ENCODE measurements at regions not wholly inside any gene's neighbourhood (a gene's known extent, or its start where the extent isn't known, plus 50 kb on each side); places are given as distances from the start of the nearest gene placed in this dataset.

DNA sequence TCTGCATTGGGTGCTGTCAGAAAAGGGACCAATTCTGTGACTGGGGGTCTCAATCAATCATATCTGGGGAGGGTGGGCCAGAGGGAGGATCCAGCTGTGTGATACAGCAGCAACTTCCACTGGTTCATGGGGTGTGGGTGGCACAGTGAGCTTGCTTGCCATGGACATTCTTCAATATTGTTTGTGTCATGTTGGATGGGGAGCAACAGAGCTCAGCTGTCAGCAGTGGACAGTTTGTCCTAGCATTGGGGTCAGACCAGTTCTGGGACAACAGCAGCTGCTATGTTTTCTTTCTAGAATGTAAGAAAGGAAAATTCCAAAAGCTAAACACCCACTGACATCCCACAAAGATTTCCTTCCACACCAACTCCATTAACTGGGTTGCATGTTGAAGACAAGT lies 221.9 kb upstream of the CDH4 start:
- TF ChIP-seq, protein P1, sequence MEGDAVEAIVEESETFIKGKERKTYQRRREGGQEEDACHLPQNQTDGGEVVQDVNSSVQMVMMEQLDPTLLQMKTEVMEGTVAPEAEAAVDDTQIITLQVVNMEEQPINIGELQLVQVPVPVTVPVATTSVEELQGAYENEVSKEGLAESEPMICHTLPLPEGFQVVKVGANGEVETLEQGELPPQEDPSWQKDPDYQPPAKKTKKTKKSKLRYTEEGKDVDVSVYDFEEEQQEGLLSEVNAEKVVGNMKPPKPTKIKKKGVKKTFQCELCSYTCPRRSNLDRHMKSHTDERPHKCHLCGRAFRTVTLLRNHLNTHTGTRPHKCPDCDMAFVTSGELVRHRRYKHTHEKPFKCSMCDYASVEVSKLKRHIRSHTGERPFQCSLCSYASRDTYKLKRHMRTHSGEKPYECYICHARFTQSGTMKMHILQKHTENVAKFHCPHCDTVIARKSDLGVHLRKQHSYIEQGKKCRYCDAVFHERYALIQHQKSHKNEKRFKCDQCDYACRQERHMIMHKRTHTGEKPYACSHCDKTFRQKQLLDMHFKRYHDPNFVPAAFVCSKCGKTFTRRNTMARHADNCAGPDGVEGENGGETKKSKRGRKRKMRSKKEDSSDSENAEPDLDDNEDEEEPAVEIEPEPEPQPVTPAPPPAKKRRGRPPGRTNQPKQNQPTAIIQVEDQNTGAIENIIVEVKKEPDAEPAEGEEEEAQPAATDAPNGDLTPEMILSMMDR (conservative IDR thresholded peaks at IDR 0.05; ENCODE audit: low read length), result no peak
- no peak overlapping the region for H3K4me3 ChIP-seq (ENCODE audit: low read length)

GRCh38 chr20:61031101-61031830 lies 220.8 kb upstream of the CDH4 start:
- TF ChIP-seq, protein P1 (conservative IDR thresholded peaks at IDR 0.05; ENCODE audit: low read length), result no peak
- no peak overlapping the region for H3K4me3 ChIP-seq (ENCODE audit: low read length)
- no peak for DNase-seq (ENCODE audit: low read depth)

More for the DNA sequence above, 221.9 kb upstream of the CDH4 start:
- no peak for DNase-seq (ENCODE audit: low read depth)

- DNase-seq (ENCODE audit: low read depth), result no peak
- H3K4me3 ChIP-seq (ENCODE audit: low read length), result no peak overlapping the region
- TF ChIP-seq, protein P1 (conservative IDR thresholded peaks at IDR 0.05; ENCODE audit: low read length), result no peak
These were observed 214.6 kb upstream of the CDH4 start for GRCh38 chr20:61037498-61037897.

DNA sequence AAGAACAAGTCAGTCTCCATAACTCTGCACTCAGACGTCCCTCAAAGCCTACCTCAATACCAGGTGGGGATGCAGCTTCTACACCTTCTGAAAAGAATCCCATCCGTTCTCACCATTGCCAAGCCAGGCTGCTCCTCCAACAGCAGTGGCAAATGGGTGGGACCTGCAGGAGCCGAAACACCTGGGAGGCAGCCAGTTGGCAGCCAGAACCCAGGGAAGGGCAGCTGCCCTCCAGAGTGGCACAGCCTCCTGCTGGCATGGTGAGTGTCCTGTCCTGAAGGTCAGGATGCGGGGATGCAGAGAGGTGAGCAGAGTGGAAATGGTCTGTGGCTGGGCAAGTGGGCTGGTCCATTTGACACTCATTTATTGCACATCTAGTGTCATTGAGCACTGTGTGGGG lies 210.6 kb upstream of the CDH4 start:
- TF ChIP-seq, protein P1 (conservative IDR thresholded peaks at IDR 0.05; ENCODE audit: low read length), result no peak
- DNase-seq (ENCODE audit: low read depth), result no peak

DNA sequence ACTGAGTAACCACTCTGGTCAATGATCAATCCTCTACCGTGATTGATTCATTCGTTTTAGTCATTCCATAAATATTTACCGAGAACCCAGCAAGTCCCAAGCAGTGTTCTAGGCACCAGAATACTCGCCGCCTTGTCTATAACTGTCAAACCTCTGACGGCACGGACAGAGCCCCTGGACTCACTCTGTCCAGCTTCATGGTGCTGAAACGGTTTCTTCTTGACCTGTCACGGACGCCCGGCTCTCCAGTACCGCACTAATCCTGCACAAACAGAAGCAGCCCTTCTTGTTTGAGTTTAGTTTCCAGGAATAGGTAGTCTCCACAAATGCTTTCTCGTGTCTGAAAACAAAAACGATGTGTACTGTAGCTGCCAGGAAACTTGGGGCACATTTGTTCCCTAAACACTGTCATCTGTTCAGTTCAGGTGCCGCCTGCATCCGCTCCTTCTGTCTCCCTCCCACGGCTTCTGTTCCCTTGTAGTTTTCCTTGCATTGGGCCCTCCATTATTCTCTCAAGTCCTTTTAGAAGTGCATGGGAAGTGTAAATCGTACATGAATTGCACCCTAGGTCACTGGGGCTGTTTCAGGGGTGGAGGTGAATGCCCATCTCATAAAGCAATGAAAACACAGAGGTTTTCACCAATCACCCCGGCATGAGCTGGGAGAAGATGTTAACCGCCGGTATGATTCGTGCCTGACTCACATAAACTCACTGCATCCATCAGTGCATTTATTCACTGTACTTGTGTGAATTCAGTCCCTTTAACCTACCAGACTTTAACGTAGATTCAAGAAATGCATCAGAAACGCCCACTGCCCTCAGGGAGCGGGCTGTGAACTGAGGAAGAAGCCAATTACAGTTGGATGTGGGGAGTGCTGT lies 209.3 kb upstream of the CDH4 start:
- no peak overlapping the region for H3K4me3 ChIP-seq (ENCODE audit: low read length)
- TF ChIP-seq, protein P1 (conservative IDR thresholded peaks at IDR 0.05; ENCODE audit: low read length), result no peak
- no peak for DNase-seq (ENCODE audit: low read depth)

More for the DNA sequence above, 210.6 kb upstream of the CDH4 start:
- no peak overlapping the region for H3K4me3 ChIP-seq (ENCODE audit: low read length)

DNA sequence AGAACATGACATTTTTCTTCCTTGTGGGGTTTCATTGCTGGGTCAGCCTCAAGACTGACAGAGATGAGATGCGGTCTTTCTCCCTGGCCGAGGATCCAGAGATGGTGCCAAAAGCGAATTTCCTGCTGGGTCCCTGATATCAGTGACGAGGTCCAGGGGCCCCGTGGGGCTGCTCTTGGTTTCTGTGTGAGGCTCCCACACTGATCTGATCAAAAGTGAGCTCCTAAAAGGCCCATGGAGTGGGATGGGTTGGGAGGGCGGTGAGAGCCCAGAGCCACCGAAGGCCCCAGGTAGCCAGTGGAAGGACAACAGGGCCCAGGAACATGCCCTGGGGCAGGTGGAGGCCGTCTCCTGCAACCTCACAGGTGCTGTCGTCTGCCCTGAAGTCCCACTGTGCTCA lies 208.4 kb upstream of the CDH4 start:
- no peak for DNase-seq (ENCODE audit: low read depth)
- TF ChIP-seq, protein P1 (conservative IDR thresholded peaks at IDR 0.05; ENCODE audit: low read length), result no peak
- H3K4me3 ChIP-seq (ENCODE audit: low read length), result no peak overlapping the region

All from AG10803 (cell line).